ENCODE measurements at regions not wholly inside any gene's neighbourhood (a gene's known extent, or its start where the extent isn't known, plus 50 kb on each side); places are given as distances from the start of the nearest gene placed in this dataset.

GRCh38 chr2:82139979-82140611 is 1835.5 kb upstream of the LRRTM1 start:
- H3K4me3 ChIP-seq (ENCODE audit: low read depth, low read length): no peak overlapping the region
- no peaks in the 10 kb centered on the region for H3K36me3 ChIP-seq
- no peaks in the 10 kb centered on the region for H3K9me3 ChIP-seq
- TF ChIP-seq CTCF (IDR thresholded peaks at IDR 0.05; ENCODE audit: low read depth, low read length): no peak
- H3K27me3 ChIP-seq: no peaks in the 10 kb centered on the region
- no peak for DNase-seq
- no peaks in the 10 kb centered on the region for H3K4me1 ChIP-seq

- Histone ChIP-seq H3K4me3 (ENCODE audit: low read depth, low read length) (no peak overlapping the region), H3K27me3 (no peaks in the 10 kb centered on the region), H3K36me3 (no peaks in the 10 kb centered on the region), H3K9me3 (no peaks in the 10 kb centered on the region), H3K4me1 (no peaks in the 10 kb centered on the region)
- TF ChIP-seq CTCF (IDR thresholded peaks at IDR 0.05; ENCODE audit: low read depth, low read length): no peak
- DNase-seq: no peak
These were observed 1832.9 kb upstream of the LRRTM1 start for GRCh38 chr2:82137441-82137840.

GRCh38 chr2:82128051-82128450 is 1823.5 kb upstream of the LRRTM1 start:
- Histone ChIP-seq H3K9me3 (no peaks in the 10 kb centered on the region), H3K4me3 (ENCODE audit: low read depth, low read length) (no peak overlapping the region), H3K27me3 (no peaks in the 10 kb centered on the region), H3K36me3 (no peaks in the 10 kb centered on the region), H3K4me1 (no peaks in the 10 kb centered on the region)
- DNase-seq: no peak
- no peak for TF ChIP-seq CTCF (IDR thresholded peaks at IDR 0.05; ENCODE audit: low read depth, low read length)

GRCh38 chr2:82124629-82125028 is 1820.1 kb upstream of the LRRTM1 start:
- Histone ChIP-seq H3K9me3 (no peaks in the 10 kb centered on the region), H3K4me3 (ENCODE audit: low read depth, low read length) (no peak overlapping the region), H3K4me1 (no peaks in the 10 kb centered on the region), H3K36me3 (no peaks in the 10 kb centered on the region), H3K27me3 (no peaks in the 10 kb centered on the region)
- no peak for TF ChIP-seq CTCF (IDR thresholded peaks at IDR 0.05; ENCODE audit: low read depth, low read length)
- no peak for DNase-seq

- Histone ChIP-seq H3K9me3 (no peaks in the 10 kb centered on the region), H3K4me1 (no peaks in the 10 kb centered on the region), H3K27me3 (no peaks in the 10 kb centered on the region), H3K36me3 (no peaks in the 10 kb centered on the region), H3K4me3 (ENCODE audit: low read depth, low read length) (no peak overlapping the region)
- TF ChIP-seq CTCF (IDR thresholded peaks at IDR 0.05; ENCODE audit: low read depth, low read length): no peak
- no peak for DNase-seq
These were observed 1816.1 kb upstream of the LRRTM1 start for GRCh38 chr2:82120654-82121053.

GRCh38 chr2:82120115-82120514 is 1815.6 kb upstream of the LRRTM1 start:
- H3K27me3 ChIP-seq: no peaks in the 10 kb centered on the region
- no peaks in the 10 kb centered on the region for H3K9me3 ChIP-seq
- no peaks in the 10 kb centered on the region for H3K36me3 ChIP-seq
- no peak for TF ChIP-seq CTCF (IDR thresholded peaks at IDR 0.05; ENCODE audit: low read depth, low read length)
- no peak for DNase-seq
- no peaks in the 10 kb centered on the region for H3K4me1 ChIP-seq
- no peak overlapping the region for H3K4me3 ChIP-seq (ENCODE audit: low read depth, low read length)
